Naive thymus-derived CD4-positive, alpha-beta T cell (primary cell): ENCODE measurements at regions not wholly inside any gene's neighbourhood (a gene's known extent, or its start where the extent isn't known, plus 50 kb on each side); places are given as distances from the start of the nearest gene placed in this dataset.

ENCODE experiments used
- ATAC-seq: fragments of 150-1000 bp; cut with Tn5 transposase; 2 replicates; pipeline ENCODE4 v1.10.0; 2021; ENCODE audit warnings: mild to moderate bottlenecking, moderate library complexity
- CTCF ChIA-PET: fragments of 350-600 bp; sonication (Branson Sonifier 250); formaldehyde crosslinking; loops from one replicate; lab custom pipeline; 2021; ENCODE audit warnings: antibody characterized with exemption; lab: Charles Lee
- POLR2A ChIA-PET: fragments of 350-600 bp; sonication (Branson Sonifier 250); formaldehyde crosslinking; loops from one replicate; lab custom pipeline; 2021; ENCODE audit warnings: antibody characterized with exemption, inconsistent platforms; lab: Charles Lee
- DNase-seq, 9 donors: peaks; one replicate each; pipeline versions ENCODE4 v3.0.0 to v3.0.0-alpha.2; 2020 to 2022; ENCODE audit warnings: mixed read lengths in 1 of 9
- H3K27ac ChIP-seq: one replicate; pipeline ENCODE4 v1.7.0; 2013; ENCODE audit warnings: mild to moderate bottlenecking, low read depth, low read length, moderate library complexity
- H3K27me3 ChIP-seq, 2 donors: one replicate each; pipeline ENCODE4 v1.7.0; 2013; ENCODE audit warnings: low read length in 2 of 2, mild to moderate bottlenecking in 2 of 2, moderate library complexity in 2 of 2; ENCODE audit not compliant: control insufficient read depth in 2 of 2, insufficient read depth in 2 of 2
- H3K36me3 ChIP-seq, 3 experiments: 1 replicate in 2 of 3; 2 replicates in 1 of 3; pipeline ENCODE4 v1.7.0; 2013; ENCODE audit warnings: low read length in 3 of 3, mild to moderate bottlenecking in 3 of 3, moderate library complexity in 1 of 3; ENCODE audit not compliant: insufficient read depth in 3 of 3, control insufficient read depth in 2 of 3
- H3K4me1 ChIP-seq, 2 donors: one replicate each; pipeline ENCODE4 v1.7.0; 2013; ENCODE audit warnings: low read length in 2 of 2, mild to moderate bottlenecking in 2 of 2, moderate library complexity in 1 of 2; ENCODE audit not compliant: control insufficient read depth in 2 of 2, insufficient read depth in 2 of 2
- H3K4me3 ChIP-seq: 2 replicates; pipeline ENCODE4 v1.7.0; 2013; ENCODE audit warnings: mild to moderate bottlenecking, low read length
- H3K9me3 ChIP-seq, 3 experiments: 1 replicate in 2 of 3; 2 replicates in 1 of 3; pipeline ENCODE4 v1.7.0; 2013; ENCODE audit warnings: low read length in 3 of 3; ENCODE audit not compliant: control insufficient read depth in 2 of 3
- H3K27ac Mint-ChIP-seq, 9 donors: one replicate each; pipeline ENCODE4 v1.8.0; 2020 to 2022; ENCODE audit warnings: mixed read lengths in 9 of 9, mild to moderate bottlenecking in 8 of 9, moderate library complexity in 5 of 9, inconsistent platforms in 2 of 9
- H3K27me3 Mint-ChIP-seq, 5 donors: one replicate each; pipeline ENCODE4 v1.8.0; 2021 to 2022; ENCODE audit warnings: mixed read lengths in 5 of 5, mild to moderate bottlenecking in 1 of 5
- H3K36me3 Mint-ChIP-seq, 5 donors: one replicate each; pipeline ENCODE4 v1.8.0; 2020 to 2022; ENCODE audit warnings: mixed read lengths in 5 of 5, mild to moderate bottlenecking in 3 of 5, inconsistent platforms in 1 of 5
- H3K4me1 Mint-ChIP-seq, 7 donors: one replicate each; pipeline ENCODE4 v1.8.0; 2020 to 2022; ENCODE audit warnings: mixed read lengths in 7 of 7, mild to moderate bottlenecking in 3 of 7, inconsistent platforms in 1 of 7
- H3K4me3 Mint-ChIP-seq, 10 donors: one replicate each; pipeline ENCODE4 v1.8.0; 2020 to 2022; ENCODE audit warnings: mild to moderate bottlenecking in 10 of 10, mixed read lengths in 10 of 10, moderate library complexity in 6 of 10, inconsistent platforms in 2 of 10
- H3K9me3 Mint-ChIP-seq, 11 donors: one replicate each; pipeline ENCODE4 v1.8.0; 2020 to 2022; ENCODE audit warnings: mixed read lengths in 11 of 11, mild to moderate bottlenecking in 4 of 11, inconsistent platforms in 1 of 11, moderate library complexity in 1 of 11
- intact Hi-C, 2 donors: fragments of 100-400 bp; cut with micrococcal nuclease; formaldehyde crosslinking; loops; one replicate each; pipeline ENCODE4 v1.15.1; 2023

DNA sequence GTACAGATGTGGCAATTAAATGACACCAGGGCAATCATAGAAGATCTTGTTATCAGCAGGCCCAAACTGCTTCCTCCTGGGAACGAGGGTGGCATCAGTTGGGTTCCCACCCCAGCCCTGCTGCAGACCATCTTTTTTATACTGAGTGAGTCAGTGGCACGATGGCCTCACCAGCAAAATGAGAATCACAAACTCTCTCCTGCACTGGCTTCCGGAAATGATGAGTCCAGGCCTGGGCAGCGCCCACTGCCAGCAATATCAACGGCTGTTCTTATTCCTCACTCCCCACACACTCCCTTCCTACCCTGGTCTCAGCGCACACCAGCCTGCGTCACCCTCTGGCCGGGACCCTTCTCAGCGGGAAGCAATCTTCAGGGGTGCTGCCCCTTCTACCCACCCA, 340.3 kb downstream of the FOXL1 start:
- no peak overlapping the region for H3K27ac ChIP-seq
- no peaks in the 10 kb centered on the region for H3K36me3 Mint-ChIP-seq
- intact Hi-C loops = no loop called here
- peaks cover 3 to 39% (median 22%) of the 10 kb centered on the region in 5 donors for H3K27me3 Mint-ChIP-seq
- H3K4me1 ChIP-seq = no peaks in the 10 kb centered on the region
- CTCF ChIA-PET = no interaction called here
- no peak for DNase-seq
- no peak for ATAC-seq
- peaks cover 2 to 23% (median 7%) of the 10 kb centered on the region in 11 donors for H3K9me3 Mint-ChIP-seq
- no peaks in the 10 kb centered on the region for H3K9me3 ChIP-seq
- no peak overlapping the region for H3K27ac Mint-ChIP-seq
- no peaks in the 10 kb centered on the region for H3K36me3 ChIP-seq
- no peak overlapping the region for H3K4me3 ChIP-seq
- no peaks in the 10 kb centered on the region for H3K27me3 ChIP-seq
- POLR2A ChIA-PET = no interaction called here
- no peaks in the 10 kb centered on the region for H3K4me1 Mint-ChIP-seq
- no peak overlapping the region for H3K4me3 Mint-ChIP-seq

DNA sequence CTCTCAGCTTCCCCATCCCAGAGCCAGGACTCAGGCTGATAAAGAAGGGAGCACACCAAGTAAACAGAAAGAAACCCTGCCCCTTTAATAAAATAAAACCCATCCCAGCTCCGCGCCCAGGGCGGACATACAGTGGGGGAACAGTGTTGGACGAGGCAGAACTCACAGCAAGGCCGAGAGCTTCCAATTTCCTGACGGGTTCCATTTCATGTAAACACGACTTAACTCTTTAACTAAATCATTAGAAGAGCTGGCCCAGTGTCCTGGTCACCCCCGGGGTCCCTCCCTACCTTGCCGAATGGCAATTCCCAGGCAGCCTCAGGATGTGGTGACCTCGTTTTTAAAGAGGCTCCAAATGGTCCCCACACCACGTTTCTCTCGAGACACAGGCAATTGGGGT, 340.7 kb downstream of the FOXL1 start:
- H3K27ac Mint-ChIP-seq = no peak overlapping the region
- H3K4me1 Mint-ChIP-seq = no peaks in the 10 kb centered on the region
- CTCF ChIA-PET = no interaction called here

DNA sequence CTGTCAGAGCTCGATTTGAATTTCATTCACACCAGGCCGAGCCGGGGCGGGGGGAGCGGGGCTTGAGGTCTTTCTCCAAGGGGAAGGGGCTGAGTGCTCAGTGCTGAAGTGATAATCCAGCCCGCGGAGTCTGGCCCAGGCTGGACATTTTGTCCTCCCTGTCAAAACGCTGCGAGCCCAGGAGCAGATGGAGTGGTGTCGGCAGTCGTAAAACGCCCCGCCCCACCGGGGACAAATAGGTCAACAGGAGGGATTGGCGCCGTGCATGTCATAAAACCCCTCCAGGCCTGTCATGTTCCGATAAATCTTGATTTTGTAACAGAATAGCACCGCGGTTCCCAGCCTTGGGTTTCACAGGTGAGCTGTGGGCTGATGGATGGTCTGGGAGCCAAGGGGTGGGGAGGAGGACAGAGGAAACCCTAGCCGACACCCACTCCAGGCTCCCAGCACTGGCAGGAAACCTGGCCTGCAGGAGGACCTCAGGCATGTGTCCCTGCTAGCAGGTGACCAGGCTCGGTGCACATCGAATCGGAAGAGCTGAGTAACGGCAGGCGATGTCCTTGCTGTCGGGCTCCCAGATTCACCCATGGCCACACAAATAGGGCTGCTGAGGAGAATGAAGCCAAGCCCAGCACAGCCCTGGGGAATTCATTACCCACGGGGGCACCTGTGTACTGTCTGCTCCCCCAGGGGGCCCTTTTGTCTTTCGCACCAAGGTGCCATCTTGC, 341.4 kb downstream of the FOXL1 start:
- Histone ChIP-seq H3K9me3 (no peaks in the 10 kb centered on the region), H3K27ac (no peak overlapping the region), H3K4me3 (no peak overlapping the region), H3K27me3 (peaks cover 0 to 3% of the 10 kb centered on the region in 2 donors), H3K36me3 (no peaks in the 10 kb centered on the region), H3K4me1 (no peaks in the 10 kb centered on the region)
- H3K27ac Mint-ChIP-seq = no peak overlapping the region
- peaks cover 3 to 25% (median 7%) of the 10 kb centered on the region in 11 donors for H3K9me3 Mint-ChIP-seq
- no peaks in the 10 kb centered on the region for H3K4me1 Mint-ChIP-seq
- ChIA-PET CTCF (no interaction called here), POLR2A (no interaction called here)
- DNase-seq (no peak), ATAC-seq (no peak)
- intact Hi-C loops = no loop called here
- peaks cover 10 to 50% (median 27%) of the 10 kb centered on the region in 5 donors for H3K27me3 Mint-ChIP-seq
- H3K36me3 Mint-ChIP-seq = no peaks in the 10 kb centered on the region
- no peak overlapping the region for H3K4me3 Mint-ChIP-seq

More for the DNA sequence above, 340.7 kb downstream of the FOXL1 start:
- no peaks in the 10 kb centered on the region for H3K9me3 ChIP-seq
- H3K36me3 Mint-ChIP-seq = no peaks in the 10 kb centered on the region
- DNase-seq = no peak
- no peak overlapping the region for H3K27ac ChIP-seq
- H3K4me3 Mint-ChIP-seq = no peak overlapping the region
- POLR2A ChIA-PET = no interaction called here
- no peaks in the 10 kb centered on the region for H3K27me3 ChIP-seq
- H3K4me1 ChIP-seq = no peaks in the 10 kb centered on the region
- intact Hi-C loops = no loop called here
- no peak overlapping the region for H3K4me3 ChIP-seq
- peaks cover 3 to 25% (median 7%) of the 10 kb centered on the region in 11 donors for H3K9me3 Mint-ChIP-seq
- peaks cover 4 to 43% (median 23%) of the 10 kb centered on the region in 5 donors for H3K27me3 Mint-ChIP-seq
- no peak for ATAC-seq
- no peaks in the 10 kb centered on the region for H3K36me3 ChIP-seq

DNA sequence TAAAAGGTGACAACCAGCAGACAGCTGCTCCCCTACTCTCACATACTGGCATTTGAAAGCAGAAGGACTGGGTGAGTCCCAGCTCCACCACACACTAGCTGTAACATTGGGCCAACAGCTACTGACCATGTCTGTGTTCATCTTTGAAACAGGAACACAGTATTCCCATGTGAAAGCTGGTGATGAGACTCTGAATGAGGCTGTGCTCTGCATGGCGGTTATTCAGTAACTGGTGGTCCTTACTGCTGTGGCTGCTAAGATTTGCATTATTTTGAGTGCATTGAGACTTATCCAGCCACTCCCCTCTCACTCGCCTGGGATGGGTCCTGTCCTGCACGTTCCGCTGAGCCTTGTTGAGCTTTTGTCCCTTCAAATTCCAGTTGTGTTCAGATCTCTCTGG, 342.9 kb downstream of the FOXL1 start:
- Mint-ChIP-seq H3K4me1 (peaks cover 0 to 2% (median 0%) of the 10 kb centered on the region in 7 donors), H3K27ac (no peak overlapping the region), H3K27me3 (peaks cover 25 to 64% (median 40%) of the 10 kb centered on the region in 5 donors), H3K4me3 (no peak overlapping the region), H3K9me3 (peaks cover 3 to 28% (median 5%) of the 10 kb centered on the region in 11 donors), H3K36me3 (no peaks in the 10 kb centered on the region)
- ChIA-PET POLR2A (no interaction called here), CTCF (no interaction called here)
- H3K4me1 ChIP-seq = no peaks in the 10 kb centered on the region
- H3K9me3 ChIP-seq = no peaks in the 10 kb centered on the region
- peaks cover 0 to 3% of the 10 kb centered on the region in 2 donors for H3K27me3 ChIP-seq
- H3K36me3 ChIP-seq = no peaks in the 10 kb centered on the region
- no peak overlapping the region for H3K4me3 ChIP-seq
- DNase-seq = no peak
- ATAC-seq = no peak
- no peak overlapping the region for H3K27ac ChIP-seq
- intact Hi-C loops = no loop called here

DNA sequence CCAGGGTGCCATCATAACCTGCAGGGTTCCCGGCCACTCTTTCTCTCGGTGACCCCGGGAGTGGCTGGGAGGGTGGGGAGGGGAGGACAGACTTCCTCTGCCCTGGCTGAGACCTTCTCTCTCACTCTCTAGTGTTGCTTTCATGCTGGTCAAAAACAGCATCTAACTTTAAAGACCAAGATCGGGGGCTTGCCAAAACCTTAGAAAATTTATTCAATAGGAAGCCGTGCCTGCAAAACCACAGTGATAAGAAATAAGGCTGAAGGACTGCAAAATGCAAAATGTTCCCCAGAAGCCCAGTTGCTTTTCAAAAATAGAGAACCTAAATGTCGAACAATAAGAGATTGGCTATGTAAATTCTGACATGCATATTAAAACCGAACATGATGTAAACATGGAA, 344.0 kb downstream of the FOXL1 start:
- Histone ChIP-seq H3K4me3 (no peak overlapping the region), H3K9me3 (no peaks in the 10 kb centered on the region), H3K36me3 (no peaks in the 10 kb centered on the region), H3K27ac (no peak overlapping the region), H3K27me3 (peaks cover 0 to 3% of the 10 kb centered on the region in 2 donors), H3K4me1 (no peaks in the 10 kb centered on the region)
- ChIA-PET CTCF (no interaction called here), POLR2A (no interaction called here)
- peaks cover 0 to 2% (median 0%) of the 10 kb centered on the region in 7 donors for H3K4me1 Mint-ChIP-seq
- H3K4me3 Mint-ChIP-seq = no peak overlapping the region
- intact Hi-C loops = no loop called here
- no peaks in the 10 kb centered on the region for H3K36me3 Mint-ChIP-seq
- H3K9me3 Mint-ChIP-seq = peaks cover 1 to 28% (median 5%) of the 10 kb centered on the region in 11 donors
- peaks cover 32 to 60% (median 45%) of the 10 kb centered on the region in 5 donors for H3K27me3 Mint-ChIP-seq
- DNase-seq (no peak), ATAC-seq (no peak)
- H3K27ac Mint-ChIP-seq = no peak overlapping the region

DNA sequence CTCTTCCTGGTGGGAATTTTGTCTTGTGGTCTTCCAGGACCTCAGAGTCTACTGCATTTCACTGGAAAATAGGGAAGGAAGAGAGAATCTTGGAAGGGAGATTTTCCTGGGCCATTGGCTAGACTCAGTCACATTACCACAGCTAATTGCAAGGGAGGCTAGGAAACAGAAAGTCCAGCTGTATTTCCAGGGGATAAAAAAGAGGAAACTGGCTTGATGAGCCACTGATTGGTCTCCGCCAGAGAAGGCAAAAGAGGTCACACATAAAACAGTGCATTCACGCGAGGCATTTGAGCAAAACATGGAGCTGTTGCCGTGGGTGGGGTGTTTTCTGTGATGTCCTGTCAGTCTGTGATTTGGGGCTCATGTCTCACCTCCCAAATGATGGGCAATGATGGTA, 345.3 kb downstream of the FOXL1 start:
- ChIA-PET POLR2A (no interaction called here), CTCF (no interaction called here)
- H3K36me3 ChIP-seq = no peaks in the 10 kb centered on the region
- H3K27me3 Mint-ChIP-seq = peaks cover 44 to 66% (median 45%) of the 10 kb centered on the region in 5 donors
- no peak overlapping the region for H3K27ac ChIP-seq
- H3K4me3 ChIP-seq = no peak overlapping the region
- H3K4me1 Mint-ChIP-seq = peaks cover 0 to 2% (median 0%) of the 10 kb centered on the region in 7 donors
- H3K27me3 ChIP-seq = peaks cover 0 to 3% of the 10 kb centered on the region in 2 donors
- no peak for DNase-seq
- no peaks in the 10 kb centered on the region for H3K36me3 Mint-ChIP-seq
- no peak overlapping the region for H3K4me3 Mint-ChIP-seq
- no peaks in the 10 kb centered on the region for H3K4me1 ChIP-seq
- H3K9me3 ChIP-seq = no peaks in the 10 kb centered on the region
- H3K27ac Mint-ChIP-seq = no peak overlapping the region
- H3K9me3 Mint-ChIP-seq = peaks cover 1 to 27% (median 5%) of the 10 kb centered on the region in 11 donors
- intact Hi-C loops = no loop called here
- ATAC-seq = no peak

DNA sequence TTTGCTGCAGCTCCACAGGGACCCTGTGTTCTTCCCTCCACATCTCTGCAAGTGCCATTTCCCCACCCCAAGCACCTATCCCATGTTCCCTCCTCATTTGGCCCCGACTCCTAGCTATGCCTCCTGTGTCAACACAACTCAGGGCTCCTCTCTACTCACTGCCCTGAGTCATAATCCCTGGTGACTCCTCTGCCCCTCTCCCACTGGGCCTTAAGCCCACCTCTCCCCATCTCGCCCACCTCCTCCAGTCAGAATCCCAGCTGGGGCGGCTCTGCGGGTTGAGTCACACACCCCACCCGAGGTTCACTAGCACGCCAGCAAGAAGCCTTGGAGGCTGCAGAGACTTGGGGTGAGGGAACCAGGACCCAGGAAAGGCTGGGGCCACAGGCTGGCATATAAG, 346.2 kb downstream of the FOXL1 start:
- Mint-ChIP-seq H3K36me3 (no peaks in the 10 kb centered on the region), H3K4me1 (peaks cover 0 to 3% (median 0%) of the 10 kb centered on the region in 7 donors), H3K4me3 (no peak overlapping the region), H3K27ac (no peak overlapping the region), H3K27me3 (peaks cover 37 to 66% (median 54%) of the 10 kb centered on the region in 5 donors), H3K9me3 (peaks cover 1 to 25% (median 5%) of the 10 kb centered on the region in 11 donors)
- Histone ChIP-seq H3K36me3 (no peaks in the 10 kb centered on the region), H3K27ac (no peak overlapping the region), H3K4me1 (no peaks in the 10 kb centered on the region), H3K9me3 (no peaks in the 10 kb centered on the region), H3K4me3 (no peak overlapping the region), H3K27me3 (peaks cover 0 to 3% of the 10 kb centered on the region in 2 donors)
- intact Hi-C loops = no loop called here
- DNase-seq = no peak
- ATAC-seq = no peak
- CTCF ChIA-PET = no interaction called here
- POLR2A ChIA-PET = no interaction called here
